ENCODE measurements at regions not wholly inside any gene's neighbourhood (a gene's known extent, or its start where the extent isn't known, plus 50 kb on each side); places are given as distances from the start of the nearest gene placed in this dataset.

GRCh38 chr22:25388866-25389540 lies 169.6 kb downstream of the CRYBB2 start:
- no peak overlapping the region for H3K4me3 ChIP-seq
- no peaks in the 10 kb centered on the region for H3K27me3 ChIP-seq (ENCODE audit: insufficient read depth)
- Mint-ChIP-seq H3K4me1 (peaks cover 60% of the 10 kb centered on the region), H3K27ac (no peak overlapping the region), H3K4me3 (no peak overlapping the region), H3K9me3 (no peaks in the 10 kb centered on the region), H3K27me3 (ENCODE audit: insufficient read depth, low read depth, poor library complexity) (peaks cover 26% of the 10 kb centered on the region), H3K36me3 (ENCODE audit: low read depth) (no peaks in the 10 kb centered on the region; the same call in 2 of the 3 replicates)
- peaks cover 40% of the 10 kb centered on the region for H3K4me1 ChIP-seq (ENCODE audit: insufficient read depth)
- no peak overlapping the region for H2AFZ ChIP-seq
- peak overlapping the region; percentile 5; the same call in 1 of the 2 replicates for H3K27ac ChIP-seq (ENCODE audit: low read depth)
- H3F3A ChIP-seq (replicated peaks; ENCODE audit: low read depth): peaks cover 5% of the 10 kb centered on the region; the same call in 1 of the 2 replicates
- H3K36me3 ChIP-seq (ENCODE audit: insufficient read depth): no peaks in the 10 kb centered on the region
- ATAC-seq: no peak
- H3K4me2 ChIP-seq: no peak overlapping the region
- H3K79me2 ChIP-seq (replicated peaks; ENCODE audit: insufficient read depth): peaks cover 84% of the 10 kb centered on the region
- TF ChIP-seq ZNF114 (CRISPR knock-in tag; IDR thresholded peaks at IDR 0.05) (no peak), EZH2phosphoT487 (IDR thresholded peaks at IDR 0.05; ENCODE audit: unreplicated experiment) (no peak), ZNF462 (CRISPR knock-in tag; IDR thresholded peaks at IDR 0.05) (no peak), REST (IDR thresholded peaks at IDR 0.05; ENCODE audit: unreplicated experiment) (no peak), NANOG (IDR thresholded peaks at IDR 0.05; ENCODE audit: borderline replicate concordance) (no peak), POLR2AphosphoS5 (IDR thresholded peaks at IDR 0.05; ENCODE audit: low read depth) (no peak)
- no peak for DNase-seq (ENCODE audit: low spot score)
- H4K20me1 ChIP-seq (replicated peaks; ENCODE audit: insufficient read depth): peaks cover 36% of the 10 kb centered on the region
- H3K9me2 ChIP-seq (ENCODE audit: insufficient read depth): no peaks in the 10 kb centered on the region

Measured in GM23338 (cell line).